DND-41 (cell line): ENCODE measurements at regions not wholly inside any gene's neighbourhood (a gene's known extent, or its start where the extent isn't known, plus 50 kb on each side); places are given as distances from the start of the nearest gene placed in this dataset.
"Not testable (repeated sequence)": the region's sequence is repeated elsewhere in the genome, so short reads cannot be mapped to it uniquely, and the experiment has no call there.

Experiments used
- ATAC-seq: fragments of 200-7000 bp; cut with Tn5 transposase; 3 replicates; pipeline ENCODE4 v1.9.1; 2021; ENCODE audit warnings: low read depth; ENCODE audit not compliant: insufficient read depth
- DNase-seq: peaks from one replicate; pipeline ENCODE4 v3.0.0-alpha.2; 2020
- H2AFZ ChIP-seq: 2 replicates; pipeline ENCODE4 v1.6.0; 2012; ENCODE audit warnings: low read depth, low read length
- H3K27ac ChIP-seq: 2 replicates; pipeline ENCODE4 v1.5.1; 2012; ENCODE audit warnings: low read length, inconsistent platforms
- H3K27me3 ChIP-seq: fragments of 200-600 bp; sonication (generic); 2 replicates; pipeline ENCODE4 v1.6.0; 2012; ENCODE audit warnings: low read length, mild to moderate bottlenecking, inconsistent platforms; ENCODE audit not compliant: insufficient read depth, poor library complexity
- H3K36me3 ChIP-seq: 2 replicates; pipeline ENCODE4 v1.5.1; 2012; ENCODE audit warnings: low read length, inconsistent platforms; ENCODE audit not compliant: insufficient read depth
- H3K4me1 ChIP-seq: 2 replicates; pipeline ENCODE4 v1.5.1; 2012; ENCODE audit warnings: mild to moderate bottlenecking, low read length; ENCODE audit not compliant: insufficient read depth
- H3K4me2 ChIP-seq: 2 replicates; pipeline ENCODE4 v1.6.0; 2012; ENCODE audit warnings: mild to moderate bottlenecking, moderate library complexity, low read length, inconsistent platforms; ENCODE audit not compliant: insufficient read depth
- H3K4me3 ChIP-seq, 2 experiments: fragments of 200-600 bp in 1 of 2; shearing (Covaris generic) in 1 of 2; 2 replicates each; pipeline ENCODE4 v1.5.1; 2012 to 2016; ENCODE audit warnings: inconsistent platforms in 2 of 2, low read length in 2 of 2, mild to moderate bottlenecking in 2 of 2, low read depth in 1 of 2, moderate library complexity in 1 of 2
- H3K79me2 ChIP-seq: 2 replicates; pipeline ENCODE4 v1.6.0; 2012; ENCODE audit warnings: low read length, inconsistent platforms; ENCODE audit not compliant: insufficient read depth
- H3K9ac ChIP-seq: 2 replicates; pipeline ENCODE4 v1.6.0; 2012; ENCODE audit warnings: low read depth, mild to moderate bottlenecking, inconsistent platforms, low read length, moderate library complexity
- H3K9me3 ChIP-seq: 2 replicates; pipeline ENCODE4 v1.5.1; 2012; ENCODE audit warnings: low read length, moderate library complexity, mild to moderate bottlenecking, inconsistent platforms; ENCODE audit not compliant: insufficient read depth, severe bottlenecking
- H4K20me1 ChIP-seq: 2 replicates; pipeline ENCODE4 v1.6.0; 2012; ENCODE audit warnings: low read length; ENCODE audit not compliant: insufficient read depth
- EZH2 ChIP-seq: IDR thresholded peaks from 3 replicates; pipeline ENCODE4 v1.6.1; 2012; ENCODE audit warnings: borderline replicate concordance, low read depth, mild to moderate bottlenecking, moderate library complexity, low read length, inconsistent platforms; ENCODE audit not compliant: severe bottlenecking
- TF ChIP-seq, protein P1 (sequence below): IDR thresholded peaks from 2 replicates; pipeline ENCODE4 v1.5.1; 2012; ENCODE audit warnings: borderline replicate concordance, low read length, moderate library complexity, mild to moderate bottlenecking; ENCODE audit not compliant: poor library complexity, severe bottlenecking; ENCODE audit errors: extremely low read depth

DNA sequence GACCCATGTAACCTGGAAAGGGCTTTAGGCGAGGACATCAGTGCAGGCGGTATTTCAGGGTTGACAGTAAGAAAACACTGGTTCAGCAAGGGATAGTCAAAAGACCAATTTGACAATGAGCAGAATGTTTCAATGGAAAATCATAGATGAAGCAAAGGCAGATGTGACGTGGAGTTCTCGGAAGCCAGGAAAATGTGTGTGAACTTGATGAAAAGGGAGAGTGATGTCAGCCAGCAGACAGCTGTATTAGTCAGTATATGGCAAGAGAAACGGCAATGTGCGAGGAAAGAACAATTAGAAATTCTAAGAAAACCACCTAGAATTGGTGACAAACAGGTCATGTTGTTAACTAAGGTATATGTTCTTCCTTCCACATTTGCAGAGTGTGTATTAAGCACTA is 503.9 kb upstream of the DAB2 start:
- Histone ChIP-seq H3K27ac (no peak overlapping the region), H3K79me2 (no peaks in the 10 kb centered on the region), H3K27me3 (no peaks in the 10 kb centered on the region), H2AFZ (no peak overlapping the region), H3K4me2 (no peak overlapping the region), H3K4me3 (no peak overlapping the region), H3K9me3 (no peaks in the 10 kb centered on the region), H3K9ac (no peak overlapping the region), H4K20me1 (no peaks in the 10 kb centered on the region), H3K4me1 (no peaks in the 10 kb centered on the region), H3K36me3 (no peaks in the 10 kb centered on the region)
- DNase-seq = no peak
- ATAC-seq = no peak
- TF ChIP-seq, protein P1, sequence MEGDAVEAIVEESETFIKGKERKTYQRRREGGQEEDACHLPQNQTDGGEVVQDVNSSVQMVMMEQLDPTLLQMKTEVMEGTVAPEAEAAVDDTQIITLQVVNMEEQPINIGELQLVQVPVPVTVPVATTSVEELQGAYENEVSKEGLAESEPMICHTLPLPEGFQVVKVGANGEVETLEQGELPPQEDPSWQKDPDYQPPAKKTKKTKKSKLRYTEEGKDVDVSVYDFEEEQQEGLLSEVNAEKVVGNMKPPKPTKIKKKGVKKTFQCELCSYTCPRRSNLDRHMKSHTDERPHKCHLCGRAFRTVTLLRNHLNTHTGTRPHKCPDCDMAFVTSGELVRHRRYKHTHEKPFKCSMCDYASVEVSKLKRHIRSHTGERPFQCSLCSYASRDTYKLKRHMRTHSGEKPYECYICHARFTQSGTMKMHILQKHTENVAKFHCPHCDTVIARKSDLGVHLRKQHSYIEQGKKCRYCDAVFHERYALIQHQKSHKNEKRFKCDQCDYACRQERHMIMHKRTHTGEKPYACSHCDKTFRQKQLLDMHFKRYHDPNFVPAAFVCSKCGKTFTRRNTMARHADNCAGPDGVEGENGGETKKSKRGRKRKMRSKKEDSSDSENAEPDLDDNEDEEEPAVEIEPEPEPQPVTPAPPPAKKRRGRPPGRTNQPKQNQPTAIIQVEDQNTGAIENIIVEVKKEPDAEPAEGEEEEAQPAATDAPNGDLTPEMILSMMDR = no peak
- no peak for TF ChIP-seq EZH2

DNA sequence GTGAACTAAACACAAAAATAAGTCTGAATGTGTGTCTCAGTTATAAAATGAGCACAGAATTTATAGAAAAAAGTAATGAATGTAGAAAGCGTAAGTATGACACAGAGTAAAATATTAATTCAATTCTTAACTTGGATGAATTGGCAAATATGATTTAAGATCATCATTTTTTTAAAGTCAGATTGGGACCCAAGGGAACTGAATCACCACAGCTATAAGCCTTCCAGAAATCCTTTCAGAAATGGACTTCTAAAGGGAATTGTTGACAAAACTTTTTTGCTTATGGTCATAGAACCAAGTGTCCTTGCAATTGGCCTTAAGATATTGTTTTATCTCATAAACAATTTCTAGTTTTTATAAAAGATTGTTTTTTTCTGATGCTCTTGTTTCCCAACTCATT is 495.1 kb upstream of the DAB2 start:
- Histone ChIP-seq H3K36me3 (no peaks in the 10 kb centered on the region), H3K4me3 (no peak overlapping the region), H3K4me1 (no peaks in the 10 kb centered on the region), H3K27me3 (no peaks in the 10 kb centered on the region), H4K20me1 (no peaks in the 10 kb centered on the region), H3K27ac (no peak overlapping the region), H3K4me2 (no peak overlapping the region), H3K9me3 (no peaks in the 10 kb centered on the region), H2AFZ (no peak overlapping the region), H3K9ac (no peak overlapping the region), H3K79me2 (no peaks in the 10 kb centered on the region)
- DNase-seq (no peak), ATAC-seq (no peak)
- TF ChIP-seq EZH2 = no peak
- TF ChIP-seq, protein P1 = no peak

DNA sequence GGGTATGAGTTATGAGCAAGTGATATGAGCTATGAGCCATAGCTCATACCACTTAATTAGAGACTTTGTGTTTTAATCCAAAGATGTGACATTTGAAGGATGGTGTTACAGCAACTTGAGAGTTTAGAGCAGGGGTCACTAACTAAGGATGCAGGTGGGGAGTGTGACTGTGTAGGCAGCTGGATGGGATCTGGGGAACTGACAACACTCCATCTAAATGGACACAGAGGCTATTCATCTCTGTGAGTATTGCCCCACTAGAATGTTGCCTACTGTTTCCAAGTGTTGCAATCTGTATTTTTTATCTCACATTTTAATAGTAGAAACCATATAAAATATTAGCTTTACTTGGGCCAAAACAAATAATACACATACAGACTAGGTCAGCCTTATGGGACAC is 488.1 kb upstream of the DAB2 start:
- Histone ChIP-seq H3K27ac (no peak overlapping the region), H3K36me3 (no peaks in the 10 kb centered on the region), H3K79me2 (no peaks in the 10 kb centered on the region), H3K4me2 (no peak overlapping the region), H3K9me3 (no peaks in the 10 kb centered on the region), H2AFZ (no peak overlapping the region), H3K27me3 (no peaks in the 10 kb centered on the region), H4K20me1 (no peaks in the 10 kb centered on the region), H3K4me3 (no peak overlapping the region), H3K4me1 (no peaks in the 10 kb centered on the region), H3K9ac (no peak overlapping the region)
- ATAC-seq = no peak
- no peak for DNase-seq
- TF ChIP-seq, protein P1 = no peak
- no peak for TF ChIP-seq EZH2

DNA sequence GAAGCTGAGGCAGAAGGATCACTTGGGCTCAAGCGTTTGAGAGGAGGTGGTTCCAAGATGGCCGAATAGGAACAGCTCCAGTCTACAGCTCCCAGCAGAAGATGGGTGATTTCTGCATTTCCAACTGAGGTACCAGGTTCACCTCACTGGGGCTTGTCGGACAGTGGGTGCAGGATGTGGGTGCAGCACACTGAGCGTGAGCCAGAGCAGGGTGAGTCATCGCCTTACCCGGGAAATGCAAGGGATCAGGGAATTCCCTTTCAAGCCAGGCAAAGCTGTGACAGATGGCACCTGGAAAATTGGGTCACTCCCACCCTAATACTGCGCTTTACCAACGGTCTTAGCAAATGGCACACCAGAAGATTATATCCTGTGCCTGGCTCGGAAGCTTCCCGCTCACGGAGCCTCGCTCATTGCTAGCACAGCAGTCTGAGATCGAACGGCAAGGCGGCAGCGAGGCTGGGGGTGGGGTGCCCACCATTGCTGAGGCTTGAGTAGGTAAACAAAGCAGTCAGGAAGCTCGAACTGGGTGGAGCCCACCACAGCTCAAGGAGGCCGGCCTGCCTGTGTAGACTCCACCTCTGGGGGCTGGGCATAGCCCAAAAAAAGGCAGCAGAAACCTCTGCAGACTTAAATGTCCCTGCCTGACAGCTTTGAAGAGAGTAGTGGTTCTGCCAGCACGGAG is 482.6 kb upstream of the DAB2 start:
- H3K27me3 ChIP-seq, H3K4me3 ChIP-seq, H3K79me2 ChIP-seq, H3K27ac ChIP-seq, H4K20me1 ChIP-seq, H3K9me3 ChIP-seq, H3K4me1 ChIP-seq, H3K36me3 ChIP-seq, H3K9ac ChIP-seq, H3K4me2 ChIP-seq, DNase-seq, H2AFZ ChIP-seq, ATAC-seq: not testable (repeated sequence)
